NAMALWA (cell line): ENCODE measurements at regions not wholly inside any gene's neighbourhood (a gene's known extent, or its start where the extent isn't known, plus 50 kb on each side); places are given as distances from the start of the nearest gene placed in this dataset.

ENCODE experiments used
- DNase-seq: peaks from one replicate; pipeline ENCODE4 v3.0.0-alpha.2; 2015; ENCODE audit warnings: low spot score

DNA sequence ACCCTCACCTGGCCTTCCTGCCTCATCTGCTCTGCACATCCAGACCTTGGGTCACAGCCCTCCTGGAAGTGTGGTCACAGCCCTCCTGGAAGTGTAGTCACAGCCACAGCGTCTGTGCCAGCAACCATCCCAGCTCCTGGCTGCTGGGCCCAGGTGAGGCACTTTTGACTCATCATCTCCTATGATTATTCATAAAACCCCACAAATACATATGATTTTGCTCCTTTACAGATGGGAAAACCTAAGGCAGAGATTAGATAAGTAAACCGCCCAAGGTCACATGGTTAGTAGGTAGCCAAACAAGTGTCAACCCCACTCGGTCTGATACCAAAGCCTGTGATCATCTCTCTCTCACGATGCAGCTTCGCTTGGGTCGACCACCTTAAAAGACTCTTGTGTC is 94.3 kb downstream of the PRLHR start:
- DNase-seq = no peak

- no peak for DNase-seq
Measured at GRCh38 chr10:118500477-118501104, 94.9 kb downstream of the PRLHR start.

- DNase-seq = no peak
Measured at GRCh38 chr10:118499186-118499585, 96.3 kb downstream of the PRLHR start.

- DNase-seq = no peak
Measured at GRCh38 chr10:118498623-118499022, 96.8 kb downstream of the PRLHR start.

GRCh38 chr10:118497227-118497626 is 98.2 kb downstream of the PRLHR start:
- DNase-seq = no peak

GRCh38 chr10:118496525-118496924 is 98.9 kb downstream of the PRLHR start:
- no peak for DNase-seq

- no peak for DNase-seq
Measured at GRCh38 chr10:118495499-118495898, 99.9 kb downstream of the PRLHR start.

- DNase-seq = no peak
Measured at GRCh38 chr10:118491055-118491454, 104.4 kb downstream of the PRLHR start.

DNA sequence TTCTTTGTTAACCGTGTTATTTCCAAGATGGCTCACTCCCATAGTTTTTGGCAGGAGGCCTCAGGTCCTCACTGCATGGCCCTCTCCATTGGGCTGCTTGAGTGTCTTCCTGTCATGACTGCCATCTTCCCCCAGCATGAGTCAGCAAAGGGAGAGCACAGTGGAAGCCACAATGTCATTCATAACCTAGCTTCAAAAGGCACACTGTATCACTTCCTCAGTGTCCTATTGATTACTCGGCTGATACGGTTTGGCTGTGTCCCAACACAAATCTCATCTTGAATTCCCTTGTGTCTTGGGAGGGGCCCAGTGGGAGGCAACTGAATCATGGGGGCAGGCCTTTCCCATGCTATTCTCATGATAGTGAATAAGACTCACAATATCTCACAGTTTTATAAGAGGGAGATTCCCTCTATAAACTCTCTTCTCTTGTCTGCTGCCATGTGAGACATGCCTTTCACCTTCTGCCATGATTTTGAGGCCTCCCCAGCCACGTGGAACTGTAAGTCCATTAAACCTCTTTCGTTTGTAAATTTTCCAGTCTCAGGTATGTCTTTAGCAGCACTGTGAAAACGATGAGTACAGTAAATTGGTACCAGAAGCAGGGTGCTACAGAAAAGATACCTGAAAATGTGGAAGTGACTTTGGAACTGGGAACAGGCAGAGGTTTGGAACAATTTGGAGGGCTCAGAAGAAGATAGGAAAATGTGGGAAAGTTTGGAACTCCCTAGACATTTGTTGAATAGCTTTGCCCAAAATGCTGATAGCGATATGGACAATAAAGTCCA is 106.5 kb downstream of the PRLHR start:
- DNase-seq = no peak

GRCh38 chr10:118485641-118486040 is 109.8 kb downstream of the PRLHR start:
- DNase-seq = no peak

- no peak for DNase-seq
Measured at GRCh38 chr10:118484152-118484871, 111.1 kb downstream of the PRLHR start.

- DNase-seq = no peak
Measured at GRCh38 chr10:118483496-118483895, 112.0 kb downstream of the PRLHR start.

DNA sequence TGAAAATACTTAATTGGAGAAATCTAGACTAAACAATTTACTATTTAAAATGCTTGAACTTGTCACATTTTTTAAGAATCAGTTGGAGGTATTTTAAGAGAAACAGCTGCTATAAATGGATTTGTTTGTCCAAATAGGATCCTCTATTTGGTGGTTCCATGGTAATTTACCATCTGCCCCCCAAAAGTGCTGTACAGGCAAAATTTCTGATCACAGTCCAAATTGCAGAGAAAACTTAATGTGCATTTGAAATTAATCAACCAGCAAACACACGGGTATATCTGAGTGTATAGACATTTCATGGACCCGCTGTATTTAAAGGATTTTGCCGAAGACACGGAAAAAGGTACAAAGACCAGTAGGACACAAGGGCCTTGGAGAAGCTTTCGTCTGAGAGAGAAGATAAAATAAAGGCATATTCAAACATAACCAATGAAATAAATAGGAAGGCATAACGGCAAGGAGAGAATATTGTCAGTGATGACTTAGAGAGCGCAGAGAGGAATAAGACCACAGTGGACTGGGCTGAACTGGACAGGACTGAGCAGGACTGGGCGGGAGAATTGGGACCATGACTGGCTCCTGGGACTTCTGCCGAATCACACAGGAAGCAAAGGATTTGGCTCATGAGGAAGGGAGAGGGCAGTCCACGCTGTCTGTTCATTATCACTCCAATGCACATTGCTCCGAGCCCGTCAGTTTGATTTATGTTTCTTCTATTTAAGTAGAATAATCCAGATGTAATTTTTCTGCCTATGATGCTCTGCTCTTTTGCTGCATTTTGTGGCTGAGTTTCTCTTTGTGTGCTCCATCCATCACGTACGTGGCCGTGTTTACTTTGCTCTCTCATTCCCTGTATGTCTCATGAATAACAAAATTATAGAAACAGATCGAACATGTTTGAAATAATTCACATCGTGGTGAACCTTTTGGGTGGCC is 112.8 kb downstream of the PRLHR start:
- no peak for DNase-seq

GRCh38 chr10:118481871-118482270 is 113.6 kb downstream of the PRLHR start:
- DNase-seq = no peak

DNA sequence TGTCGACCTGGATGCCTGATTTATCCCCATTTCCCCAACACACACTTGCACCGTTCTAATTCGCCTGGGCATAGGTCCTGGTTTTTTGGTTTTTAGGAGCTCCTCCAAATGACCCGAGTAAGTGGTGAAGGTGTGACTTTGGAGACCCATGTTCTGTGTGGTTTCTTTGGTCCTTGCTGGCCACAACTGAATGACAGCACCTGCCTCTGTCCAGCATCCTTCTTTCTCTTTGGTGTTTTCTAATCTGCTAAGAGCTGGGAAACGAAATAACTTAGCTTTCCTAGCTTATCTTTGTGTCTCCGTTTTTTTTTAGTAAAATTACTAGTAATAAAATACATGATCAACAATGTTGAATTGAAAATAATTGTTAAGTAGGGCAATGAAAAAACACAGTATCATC is 120.2 kb downstream of the PRLHR start:
- DNase-seq = no peak

DNA sequence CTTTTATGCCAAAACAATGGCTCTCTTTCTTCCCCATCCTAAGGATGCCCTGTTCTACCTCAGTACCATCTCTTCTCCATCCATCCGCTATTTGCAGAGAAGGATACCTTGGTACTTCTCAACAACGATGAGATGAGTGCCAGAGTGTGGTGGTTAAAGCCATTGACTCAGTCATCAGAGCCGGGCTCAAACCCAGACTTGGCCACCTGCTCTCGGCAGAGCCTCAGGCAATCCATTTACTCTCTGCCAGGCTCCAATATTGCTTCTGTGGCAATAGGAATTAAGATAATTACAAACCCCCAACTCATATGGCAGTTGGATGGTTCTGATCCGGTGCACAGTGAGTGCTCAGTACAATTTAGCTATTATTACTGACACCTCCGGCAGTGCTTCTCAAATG is 121.3 kb downstream of the PRLHR start:
- DNase-seq = no peak

DNA sequence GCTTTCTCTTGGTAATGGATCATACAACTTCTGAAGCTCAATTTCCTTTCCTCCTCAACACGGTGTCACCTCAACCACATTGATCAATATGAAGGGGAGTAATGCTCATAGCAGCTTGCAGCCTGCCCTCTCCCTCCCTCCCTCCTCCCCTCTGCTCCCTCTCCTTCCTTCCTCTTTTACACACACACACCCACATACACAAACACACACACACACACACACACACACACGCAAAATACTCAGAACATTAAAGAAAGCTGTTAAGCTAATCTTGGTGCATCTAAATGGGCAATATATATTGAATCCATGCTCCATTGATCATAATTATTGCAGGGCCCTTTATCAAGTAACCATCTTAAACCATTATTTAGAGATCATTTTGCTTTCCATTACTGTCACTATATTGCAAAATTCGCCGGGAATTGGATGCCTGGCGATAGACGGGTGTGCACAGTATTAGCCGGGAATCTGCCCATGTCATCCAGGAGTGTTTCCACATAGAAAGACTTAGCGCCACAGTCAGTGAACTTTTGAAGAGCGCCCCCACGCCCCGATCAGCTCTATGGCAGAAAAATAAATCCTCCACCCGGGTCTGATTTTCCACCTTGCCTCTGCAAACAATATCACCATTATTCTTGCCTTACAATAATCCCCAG is 122.0 kb downstream of the PRLHR start:
- no peak for DNase-seq

GRCh38 chr10:118472415-118473304 is 122.8 kb downstream of the PRLHR start:
- no peak for DNase-seq

- no peak for DNase-seq
Measured at GRCh38 chr10:118471863-118472262, 123.6 kb downstream of the PRLHR start.

DNA sequence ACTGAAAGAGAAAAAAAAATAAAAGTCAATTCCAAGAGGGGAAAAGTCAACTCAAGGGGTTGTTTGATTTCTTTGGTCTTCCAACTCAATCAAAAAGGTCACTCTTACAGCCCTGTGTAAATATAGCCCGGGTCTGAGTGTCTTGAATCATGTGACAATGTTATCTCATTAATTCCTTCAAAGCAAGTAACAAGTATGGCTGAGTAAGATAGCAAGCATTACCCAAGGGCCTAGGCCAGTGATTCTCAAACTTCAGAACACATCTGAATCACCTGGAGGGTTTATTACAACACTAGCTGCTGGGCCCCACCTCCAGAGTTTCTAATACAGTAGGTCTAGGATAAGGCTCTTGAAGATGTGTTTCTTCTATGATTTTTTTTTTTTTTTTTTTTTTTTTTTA is 125.0 kb downstream of the PRLHR start:
- no peak for DNase-seq
